ENCODE measurements at regions not wholly inside any gene's neighbourhood (a gene's known extent, or its start where the extent isn't known, plus 50 kb on each side); places are given as distances from the start of the nearest gene placed in this dataset.

DNA sequence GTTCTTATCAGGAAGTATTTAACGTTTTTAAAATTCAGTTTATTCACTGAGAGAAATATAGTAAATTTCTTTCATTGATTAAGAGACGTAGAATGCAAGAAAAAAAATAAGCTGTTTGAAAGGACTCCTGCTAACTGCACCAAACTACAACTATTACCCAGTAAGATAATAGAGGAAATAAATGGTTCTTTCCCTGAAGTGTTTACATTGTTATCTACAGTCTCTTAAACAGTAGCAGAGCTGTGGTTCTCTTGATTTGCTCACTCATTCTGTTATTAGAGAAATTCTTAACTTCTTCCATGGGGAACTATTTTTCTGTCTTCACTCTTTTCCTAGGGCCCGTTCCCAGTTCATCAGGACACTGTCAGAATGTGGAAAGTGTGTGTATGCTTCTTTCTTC lies 973.0 kb downstream of the KCNJ2 start:
- H3K4me3 Mint-ChIP-seq, result no peak overlapping the region
- H3K27ac Mint-ChIP-seq (ENCODE audit: low read depth), result no peak overlapping the region
- no peak for DNase-seq (ENCODE audit: low spot score in 2 of 2)
- H3K4me1 Mint-ChIP-seq, result no peaks in the 10 kb centered on the region
- H3K36me3 Mint-ChIP-seq (ENCODE audit: insufficient read depth), result no peaks in the 10 kb centered on the region
- no peaks in the 10 kb centered on the region for H3K27me3 Mint-ChIP-seq
- H3K9me3 Mint-ChIP-seq, result no peaks in the 10 kb centered on the region
- no peak for ATAC-seq (replicated peaks; ENCODE audit: extremely low read depth, poor library complexity, severe bottlenecking)

DNA sequence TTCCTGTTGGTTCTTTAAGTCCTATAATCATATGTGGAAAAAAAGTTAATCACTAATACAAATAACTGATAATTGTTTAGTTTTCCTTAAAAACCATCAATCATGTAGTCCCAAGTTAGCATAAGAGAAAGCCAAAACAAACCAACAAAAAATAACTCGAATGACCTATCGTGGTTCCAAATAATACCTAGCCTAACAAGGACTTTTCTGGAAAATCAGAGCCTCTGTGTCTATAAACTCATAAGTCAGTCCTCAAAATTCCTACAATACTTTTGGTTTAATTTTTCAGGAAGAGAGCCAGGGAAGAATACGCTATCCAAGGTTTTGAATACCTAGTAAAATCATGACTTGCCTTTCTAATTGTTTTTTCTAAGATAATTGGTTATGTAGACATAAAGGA lies 975.3 kb upstream of the SOX9 start:
- Mint-ChIP-seq H3K27me3 (no peaks in the 10 kb centered on the region), H3K27ac (ENCODE audit: low read depth) (no peak overlapping the region), H3K36me3 (ENCODE audit: insufficient read depth) (no peaks in the 10 kb centered on the region), H3K4me1 (no peaks in the 10 kb centered on the region), H3K9me3 (no peaks in the 10 kb centered on the region), H3K4me3 (no peak overlapping the region)
- ATAC-seq (replicated peaks; ENCODE audit: extremely low read depth, poor library complexity, severe bottlenecking) (no peak), DNase-seq (ENCODE audit: low spot score in 2 of 2) (no peak)

- no peak for DNase-seq (ENCODE audit: low spot score in 2 of 2)
- Mint-ChIP-seq H3K27ac (ENCODE audit: low read depth) (no peak overlapping the region), H3K9me3 (no peaks in the 10 kb centered on the region), H3K4me3 (no peak overlapping the region), H3K27me3 (no peaks in the 10 kb centered on the region), H3K36me3 (ENCODE audit: insufficient read depth) (no peaks in the 10 kb centered on the region), H3K4me1 (no peaks in the 10 kb centered on the region)
- ATAC-seq (replicated peaks; ENCODE audit: extremely low read depth, poor library complexity, severe bottlenecking), result no peak
These were observed 972.9 kb upstream of the SOX9 start for GRCh38 chr17:71147906-71148305.

- H3K27ac Mint-ChIP-seq (ENCODE audit: low read depth), result no peak overlapping the region
- ATAC-seq (replicated peaks; ENCODE audit: extremely low read depth, poor library complexity, severe bottlenecking) (no peak), DNase-seq (ENCODE audit: low spot score in 2 of 2) (no peak)
- no peaks in the 10 kb centered on the region for H3K36me3 Mint-ChIP-seq (ENCODE audit: insufficient read depth)
- no peaks in the 10 kb centered on the region for H3K4me1 Mint-ChIP-seq
- no peaks in the 10 kb centered on the region for H3K27me3 Mint-ChIP-seq
- no peak overlapping the region for H3K4me3 Mint-ChIP-seq
- H3K9me3 Mint-ChIP-seq, result no peaks in the 10 kb centered on the region
These were observed 971.2 kb upstream of the SOX9 start for GRCh38 chr17:71149607-71150006.

- ATAC-seq (replicated peaks; ENCODE audit: extremely low read depth, poor library complexity, severe bottlenecking) (no peak), DNase-seq (ENCODE audit: low spot score in 2 of 2) (no peak)
- no peak overlapping the region for H3K27ac Mint-ChIP-seq (ENCODE audit: low read depth)
- H3K4me1 Mint-ChIP-seq, result no peaks in the 10 kb centered on the region
- no peak overlapping the region for H3K4me3 Mint-ChIP-seq
- H3K27me3 Mint-ChIP-seq, result no peaks in the 10 kb centered on the region
- H3K36me3 Mint-ChIP-seq (ENCODE audit: insufficient read depth), result no peaks in the 10 kb centered on the region
- H3K9me3 Mint-ChIP-seq, result peaks cover 13% of the 10 kb centered on the region
These were observed 963.5 kb upstream of the SOX9 start for GRCh38 chr17:71157297-71157696.

- ATAC-seq (replicated peaks; ENCODE audit: extremely low read depth, poor library complexity, severe bottlenecking) (no peak), DNase-seq (ENCODE audit: low spot score in 2 of 2) (no peak)
- Mint-ChIP-seq H3K9me3 (peaks cover 13% of the 10 kb centered on the region), H3K36me3 (ENCODE audit: insufficient read depth) (no peaks in the 10 kb centered on the region), H3K4me1 (no peaks in the 10 kb centered on the region), H3K27me3 (no peaks in the 10 kb centered on the region), H3K27ac (ENCODE audit: low read depth) (no peak overlapping the region), H3K4me3 (no peak overlapping the region)
These were observed 962.4 kb upstream of the SOX9 start for GRCh38 chr17:71158437-71158836.

GRCh38 chr17:71163121-71163812 lies 957.6 kb upstream of the SOX9 start:
- ATAC-seq (replicated peaks; ENCODE audit: extremely low read depth, poor library complexity, severe bottlenecking), result no peak
- no peaks in the 10 kb centered on the region for H3K4me1 Mint-ChIP-seq
- DNase-seq (ENCODE audit: low spot score in 2 of 2), result no peak

DNA sequence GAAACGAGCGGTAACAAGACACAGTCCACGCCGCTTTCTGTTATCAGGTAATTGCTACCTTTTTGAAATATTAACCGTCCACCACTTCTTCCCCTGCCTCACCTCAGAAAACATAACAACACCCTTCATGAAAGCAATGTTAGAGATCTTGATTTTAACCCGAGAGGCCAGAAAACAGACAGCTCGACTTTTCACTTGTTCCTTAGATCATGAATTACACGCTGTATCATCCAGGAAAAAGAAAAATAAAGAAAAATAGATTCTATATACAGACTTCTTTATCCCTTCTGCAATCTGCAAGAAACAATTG lies 957.1 kb upstream of the SOX9 start:
- H3K36me3 Mint-ChIP-seq (ENCODE audit: insufficient read depth), result no peaks in the 10 kb centered on the region
- no peak overlapping the region for H3K27ac Mint-ChIP-seq (ENCODE audit: low read depth)
- H3K27me3 Mint-ChIP-seq, result no peaks in the 10 kb centered on the region
- DNase-seq (ENCODE audit: low spot score in 2 of 2), result no peak
- ATAC-seq (replicated peaks; ENCODE audit: extremely low read depth, poor library complexity, severe bottlenecking), result no peak
- H3K9me3 Mint-ChIP-seq, result peaks cover 20% of the 10 kb centered on the region
- H3K4me3 Mint-ChIP-seq, result no peak overlapping the region
- no peaks in the 10 kb centered on the region for H3K4me1 Mint-ChIP-seq

More at GRCh38 chr17:71163121-71163812, 957.6 kb upstream of the SOX9 start:
- Mint-ChIP-seq H3K4me3 (no peak overlapping the region), H3K36me3 (ENCODE audit: insufficient read depth) (no peaks in the 10 kb centered on the region), H3K9me3 (peaks cover 18% of the 10 kb centered on the region), H3K27ac (ENCODE audit: low read depth) (no peak overlapping the region), H3K27me3 (no peaks in the 10 kb centered on the region)

DNA sequence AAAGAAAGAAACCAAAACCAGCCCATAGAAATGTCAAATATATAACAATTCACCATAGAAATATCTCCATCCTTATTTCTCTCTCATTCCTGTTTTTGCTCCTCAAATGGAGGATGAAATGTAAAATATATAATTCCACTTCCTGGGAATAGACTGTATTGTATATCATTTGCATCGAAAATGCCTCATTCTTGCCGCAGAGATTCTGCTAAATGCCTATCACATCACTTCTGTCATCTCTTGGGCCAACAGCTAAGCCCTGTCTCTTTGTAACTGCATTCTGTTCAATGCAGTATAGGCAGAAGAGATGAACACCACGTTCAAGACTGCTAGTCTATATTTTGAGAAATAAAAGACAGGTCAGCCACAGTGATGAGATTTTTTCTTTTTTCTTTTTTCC lies 956.3 kb upstream of the SOX9 start:
- Mint-ChIP-seq H3K4me1 (no peaks in the 10 kb centered on the region), H3K27me3 (no peaks in the 10 kb centered on the region), H3K9me3 (peaks cover 18% of the 10 kb centered on the region), H3K27ac (ENCODE audit: low read depth) (no peak overlapping the region), H3K36me3 (ENCODE audit: insufficient read depth) (no peaks in the 10 kb centered on the region), H3K4me3 (no peak overlapping the region)
- ATAC-seq (replicated peaks; ENCODE audit: extremely low read depth, poor library complexity, severe bottlenecking) (no peak), DNase-seq (ENCODE audit: low spot score in 2 of 2) (no peak)

GRCh38 chr17:71166311-71166710 lies 954.5 kb upstream of the SOX9 start:
- Mint-ChIP-seq H3K9me3 (peaks cover 11% of the 10 kb centered on the region), H3K27ac (ENCODE audit: low read depth) (no peak overlapping the region), H3K36me3 (ENCODE audit: insufficient read depth) (no peaks in the 10 kb centered on the region), H3K27me3 (no peaks in the 10 kb centered on the region), H3K4me1 (no peaks in the 10 kb centered on the region), H3K4me3 (no peak overlapping the region)
- ATAC-seq (replicated peaks; ENCODE audit: extremely low read depth, poor library complexity, severe bottlenecking) (no peak), DNase-seq (ENCODE audit: low spot score in 2 of 2) (no peak)

GRCh38 chr17:71168053-71168741 lies 952.6 kb upstream of the SOX9 start:
- H3K27ac Mint-ChIP-seq (ENCODE audit: low read depth), result no peak overlapping the region
- ATAC-seq (replicated peaks; ENCODE audit: extremely low read depth, poor library complexity, severe bottlenecking), result no peak
- H3K36me3 Mint-ChIP-seq (ENCODE audit: insufficient read depth), result no peaks in the 10 kb centered on the region
- peaks cover 12% of the 10 kb centered on the region for H3K9me3 Mint-ChIP-seq
- no peaks in the 10 kb centered on the region for H3K4me1 Mint-ChIP-seq
- H3K27me3 Mint-ChIP-seq, result no peaks in the 10 kb centered on the region
- no peak overlapping the region for H3K4me3 Mint-ChIP-seq
- no peak for DNase-seq (ENCODE audit: low spot score in 2 of 2)

DNA sequence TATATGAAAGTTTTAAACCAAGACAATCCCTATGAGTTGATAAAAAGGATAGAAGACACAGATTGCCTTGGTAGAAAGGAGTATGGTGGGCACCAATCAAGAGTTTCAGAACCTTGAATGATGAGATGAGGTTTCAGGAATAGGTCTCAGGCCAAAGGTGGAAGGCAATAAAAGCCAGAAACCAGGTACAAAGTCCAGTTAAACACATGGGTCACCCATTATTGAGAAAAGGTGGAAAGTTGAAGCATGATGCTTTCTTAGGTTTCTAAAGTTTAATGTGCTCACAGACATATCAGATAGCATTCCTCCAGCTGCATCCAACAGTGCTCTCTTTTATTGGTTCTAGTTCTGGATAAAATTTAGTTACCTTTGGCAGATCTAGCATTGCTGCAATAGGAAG lies 950.8 kb upstream of the SOX9 start:
- Mint-ChIP-seq H3K9me3 (peaks cover 12% of the 10 kb centered on the region), H3K4me1 (no peaks in the 10 kb centered on the region), H3K27ac (ENCODE audit: low read depth) (no peak overlapping the region), H3K4me3 (no peak overlapping the region), H3K36me3 (ENCODE audit: insufficient read depth) (no peaks in the 10 kb centered on the region), H3K27me3 (no peaks in the 10 kb centered on the region)
- no peak for DNase-seq (ENCODE audit: low spot score in 2 of 2)
- no peak for ATAC-seq (replicated peaks; ENCODE audit: extremely low read depth, poor library complexity, severe bottlenecking)

- no peaks in the 10 kb centered on the region for H3K27me3 Mint-ChIP-seq
- H3K27ac Mint-ChIP-seq (ENCODE audit: low read depth), result no peak overlapping the region
- DNase-seq (ENCODE audit: low spot score in 2 of 2), result no peak
- H3K4me1 Mint-ChIP-seq, result no peaks in the 10 kb centered on the region
- H3K9me3 Mint-ChIP-seq, result peaks cover 12% of the 10 kb centered on the region
- no peaks in the 10 kb centered on the region for H3K36me3 Mint-ChIP-seq (ENCODE audit: insufficient read depth)
- no peak overlapping the region for H3K4me3 Mint-ChIP-seq
- no peak for ATAC-seq (replicated peaks; ENCODE audit: extremely low read depth, poor library complexity, severe bottlenecking)
These were observed 949.5 kb upstream of the SOX9 start for GRCh38 chr17:71171270-71171669.
